ENCODE measurements at regions not wholly inside any gene's neighbourhood (a gene's known extent, or its start where the extent isn't known, plus 50 kb on each side); places are given as distances from the start of the nearest gene placed in this dataset.

DNA sequence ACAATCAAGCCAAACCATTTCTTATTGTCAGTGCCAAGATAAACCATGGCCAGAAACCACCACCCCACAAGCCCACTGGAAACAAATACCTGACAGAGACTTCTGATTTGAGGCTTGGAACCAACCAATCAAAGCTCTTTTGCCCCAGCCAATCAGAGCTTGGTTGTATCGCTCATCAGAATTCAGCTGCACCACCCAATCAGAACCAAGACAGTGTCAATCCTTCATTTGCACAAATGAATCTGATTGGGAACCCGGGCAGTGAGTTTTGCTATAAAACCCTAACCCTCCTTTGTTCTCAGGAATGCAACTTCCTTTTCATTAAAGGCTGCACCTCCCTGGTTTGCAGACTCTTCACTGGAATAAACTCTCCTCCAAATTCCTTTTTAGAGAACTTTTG lies 87.4 kb downstream of the ELAPOR2 start:
- no peak for DNase-seq (ENCODE audit: low read depth in 2 of 2)

DNA sequence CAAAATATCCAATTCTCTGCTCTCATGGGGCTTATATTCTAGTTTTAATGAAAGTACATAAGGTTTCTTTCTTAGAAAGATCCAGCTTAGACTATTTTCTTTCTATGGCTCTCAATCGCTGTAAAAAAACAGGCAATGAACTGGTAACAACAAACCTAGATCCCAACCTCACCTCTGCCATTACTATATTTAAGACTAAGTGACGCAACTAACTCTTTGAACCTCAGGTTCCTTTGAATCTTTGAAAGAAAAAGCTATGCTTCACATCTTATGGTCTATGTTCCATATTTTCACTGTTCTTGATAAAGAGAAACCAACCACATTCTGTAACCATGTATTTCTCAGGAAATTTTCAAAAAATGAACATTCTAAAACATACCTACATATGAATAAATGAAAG lies 88.5 kb downstream of the ELAPOR2 start:
- no peak for DNase-seq (ENCODE audit: low read depth in 2 of 2)

DNA sequence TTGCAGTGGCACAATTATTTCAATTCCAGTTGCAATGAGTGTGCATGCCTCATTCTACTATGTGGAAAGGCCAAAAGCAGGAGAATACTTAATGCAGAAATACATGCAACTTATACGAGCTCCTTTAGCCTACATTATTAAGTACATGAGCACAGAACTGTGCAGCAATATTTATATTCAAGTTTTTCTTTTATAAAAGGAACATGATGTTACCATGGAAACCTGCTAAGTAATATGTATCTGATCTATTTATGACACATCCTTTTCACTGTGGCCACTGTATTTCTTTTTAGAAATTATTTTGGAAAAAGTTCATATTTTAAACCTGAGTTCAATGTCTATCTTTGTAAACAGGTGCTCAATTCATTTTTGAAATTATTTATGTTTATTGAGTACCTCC lies 88.9 kb downstream of the ELAPOR2 start:
- no peak for DNase-seq (ENCODE audit: low read depth in 2 of 2)

DNA sequence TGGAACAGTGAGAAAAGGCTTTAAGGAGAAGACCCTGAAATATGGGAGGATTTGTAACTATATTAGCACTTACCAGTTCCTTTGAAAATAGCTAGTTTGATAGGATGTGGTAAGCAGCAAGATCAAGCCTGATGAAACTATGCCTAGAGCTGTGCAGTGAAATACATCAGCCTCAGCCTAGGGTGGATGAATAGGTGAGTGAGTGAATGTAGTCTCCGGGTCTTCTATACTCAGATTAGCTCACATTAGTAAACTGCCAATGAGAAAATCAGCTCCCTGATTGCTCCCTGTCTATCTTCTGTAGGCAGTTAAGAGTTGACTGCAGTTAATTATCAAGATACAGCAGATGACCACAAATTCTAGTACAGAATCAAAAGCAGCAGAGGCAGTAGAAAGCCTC lies 89.6 kb downstream of the ELAPOR2 start:
- DNase-seq (ENCODE audit: low read depth in 2 of 2): no peak

DNA sequence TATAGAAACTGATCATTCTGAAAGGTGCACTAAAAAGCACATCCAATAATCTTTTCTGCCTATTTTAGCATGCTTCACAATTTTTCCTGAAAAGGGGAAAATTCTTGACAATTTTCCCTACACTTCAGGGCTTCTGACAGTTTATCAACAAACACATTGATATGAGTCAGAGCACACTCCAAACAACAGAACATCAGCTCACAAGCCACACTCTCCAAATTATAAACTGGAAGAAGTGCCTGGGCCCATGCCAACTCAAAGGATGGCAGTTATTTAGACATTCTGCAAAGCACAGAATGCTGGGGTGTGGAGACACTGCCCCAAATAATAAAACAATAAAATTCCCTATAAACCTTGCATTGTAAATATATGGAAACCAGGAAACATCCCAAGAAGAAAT lies 90.8 kb downstream of the ELAPOR2 start:
- no peak for DNase-seq (ENCODE audit: low read depth in 2 of 2)

DNA sequence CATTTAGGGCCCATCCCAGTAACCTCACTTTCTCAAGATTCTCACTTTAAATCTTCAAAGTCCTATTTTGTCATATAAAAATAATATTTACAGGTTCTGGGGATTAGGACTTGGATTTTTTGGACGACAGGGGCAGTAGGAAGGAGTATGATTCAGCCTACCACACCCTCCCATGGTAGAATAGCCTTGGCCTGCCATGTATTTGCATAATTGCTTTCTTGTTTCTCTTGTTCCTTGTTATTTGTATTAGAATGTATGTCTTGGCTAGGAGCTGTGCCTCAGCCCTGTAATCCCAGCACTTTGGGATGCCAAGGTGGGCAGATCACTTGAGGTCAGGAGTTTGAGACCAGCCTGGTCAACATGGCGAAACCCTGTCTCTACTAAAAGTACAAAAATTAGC lies 92.5 kb downstream of the ELAPOR2 start:
- no peak for DNase-seq (ENCODE audit: low read depth in 2 of 2)

DNA sequence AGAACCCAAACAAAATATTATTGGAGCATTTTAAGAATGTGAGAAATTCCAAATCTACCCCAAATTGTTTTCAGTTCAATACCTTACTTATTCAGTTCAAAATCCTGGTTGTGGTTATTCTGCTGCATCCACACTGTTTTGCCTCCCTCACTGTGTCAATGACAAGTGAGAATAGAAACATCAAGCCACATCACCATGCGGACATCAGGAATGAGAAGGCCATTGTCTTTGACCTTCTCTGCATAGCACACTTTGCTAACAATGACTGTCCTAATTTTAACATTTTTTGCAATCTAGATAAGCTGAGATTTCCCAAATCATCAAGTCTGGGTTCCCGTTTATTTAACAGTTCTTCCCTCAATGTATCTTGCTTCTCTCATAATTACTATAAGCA lies 93.7 kb downstream of the ELAPOR2 start:
- no peak for DNase-seq (ENCODE audit: low read depth in 2 of 2)

DNA sequence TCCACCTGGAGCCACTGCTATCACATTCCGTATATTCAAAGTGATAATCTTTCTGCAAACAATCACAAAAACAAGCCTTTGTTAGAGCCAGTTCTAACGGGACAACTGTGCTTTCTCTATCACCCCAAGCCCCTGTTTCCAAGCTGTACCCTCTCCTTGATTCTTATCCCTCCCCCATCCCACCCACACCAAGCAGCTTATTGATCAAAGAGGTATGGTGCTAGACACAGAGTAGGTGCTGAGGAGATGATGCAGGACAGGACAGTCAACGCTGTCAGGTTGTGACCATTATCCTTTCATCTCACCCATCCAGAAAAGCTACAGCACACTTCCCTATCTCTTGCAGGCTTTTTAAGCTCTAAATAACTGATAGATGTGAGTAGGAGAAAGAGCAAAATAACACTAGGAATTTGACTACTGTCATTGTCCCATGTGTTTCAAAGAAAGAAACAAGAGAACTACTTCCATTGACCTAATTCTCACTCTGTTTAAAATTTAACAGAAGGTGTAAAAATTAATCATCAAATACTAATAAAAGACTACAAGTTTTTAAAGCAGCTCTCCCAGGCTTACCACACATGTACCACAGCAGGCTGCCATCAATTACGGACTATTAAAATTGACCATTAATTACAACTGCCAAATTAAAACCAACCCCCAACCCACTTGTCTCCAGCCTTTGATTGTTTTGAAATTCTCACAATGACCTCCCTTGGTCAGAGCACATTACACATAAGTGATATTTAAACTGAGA lies 94.3 kb downstream of the ELAPOR2 start:
- DNase-seq (ENCODE audit: low read depth in 2 of 2): no peak

DNA sequence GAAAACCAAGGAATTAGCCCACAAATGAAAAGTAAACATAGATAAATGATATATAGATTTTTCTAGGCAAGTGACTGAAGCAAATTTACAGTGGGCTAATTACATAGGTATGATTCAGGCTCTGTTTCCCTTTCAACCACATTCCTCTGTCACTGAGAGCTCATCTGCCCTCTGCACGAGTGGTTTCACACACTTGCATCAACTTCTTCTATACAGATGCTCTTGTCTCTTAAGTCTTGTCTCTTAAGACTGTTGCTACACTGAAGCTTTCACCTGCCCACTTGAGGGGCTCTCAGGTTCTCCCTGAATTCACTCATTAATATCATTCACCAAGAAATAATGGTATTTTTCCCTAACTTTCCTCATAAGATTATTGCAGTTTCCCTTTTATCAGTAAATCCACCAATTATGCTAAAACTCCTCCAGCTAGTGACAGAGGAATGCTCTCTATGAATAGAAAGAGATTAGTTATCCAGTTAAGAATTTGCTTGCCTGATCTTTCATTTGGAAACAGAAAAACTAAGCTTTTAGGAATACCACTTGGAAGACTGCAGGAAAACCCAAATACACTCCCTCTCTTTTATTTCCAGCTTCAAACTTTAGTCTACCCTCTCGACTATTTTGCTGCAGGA lies 95.7 kb downstream of the ELAPOR2 start:
- peak; percentile 9 to 20 for DNase-seq (ENCODE audit: low read depth in 2 of 2)

DNA sequence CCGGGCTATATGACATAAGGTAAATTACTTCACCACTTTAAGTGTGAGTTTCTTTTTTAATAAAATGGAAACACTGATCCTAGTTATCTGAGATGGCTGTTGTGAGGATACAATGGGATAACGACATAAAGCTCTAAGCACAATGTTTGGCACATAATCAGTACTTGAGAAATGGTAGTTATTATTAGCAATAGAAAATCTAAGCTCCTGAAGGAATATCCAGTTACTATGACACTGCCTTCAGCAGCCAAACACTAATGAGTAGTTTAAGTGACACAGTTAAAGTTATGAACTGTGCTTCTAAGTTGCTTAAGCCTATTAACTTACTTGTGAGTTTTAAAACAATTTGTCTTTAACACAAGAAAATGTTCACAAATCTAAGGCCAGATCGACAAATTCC lies 96.8 kb downstream of the ELAPOR2 start:
- no peak for DNase-seq (ENCODE audit: low read depth in 2 of 2)

DNA sequence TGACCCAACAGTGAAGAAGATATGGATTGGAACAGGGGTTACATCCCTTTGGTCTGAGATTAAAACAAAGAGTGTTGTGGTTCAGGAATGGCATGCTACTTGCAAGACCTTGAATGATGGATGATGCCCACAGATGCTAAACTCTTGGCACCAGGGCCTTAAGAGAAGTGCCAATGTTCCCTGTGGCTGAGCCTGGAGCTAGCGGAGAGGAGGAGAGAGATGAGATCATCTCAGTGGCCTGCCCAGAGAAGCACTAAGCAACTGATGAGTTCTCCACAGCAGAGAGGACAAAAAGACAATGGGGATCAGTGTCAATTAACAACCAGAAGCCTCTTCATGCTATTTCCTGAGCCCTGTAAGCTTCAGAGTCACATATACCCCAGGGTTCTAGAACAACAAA lies 97.8 kb downstream of the ELAPOR2 start:
- no peak for DNase-seq (ENCODE audit: low read depth in 2 of 2)

DNA sequence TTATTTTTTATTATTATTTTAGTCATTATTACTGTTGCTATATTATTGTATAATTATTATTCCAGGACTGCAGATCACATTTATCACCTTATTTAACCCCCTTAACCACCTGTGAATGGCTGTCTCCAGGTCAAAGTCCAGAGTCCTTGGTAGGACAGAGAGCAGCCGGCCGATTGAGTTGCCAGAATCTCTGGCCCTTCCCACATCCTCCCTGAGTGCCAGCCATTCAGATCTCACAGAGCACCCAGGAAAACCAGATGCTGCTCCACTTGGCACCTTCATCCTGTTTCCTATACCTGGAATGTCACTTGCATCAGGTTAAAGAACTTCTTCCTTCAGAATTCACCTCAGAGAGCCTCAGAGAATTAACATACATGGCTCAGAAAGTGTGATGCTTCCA lies 101.1 kb downstream of the ELAPOR2 start:
- no peak for DNase-seq (ENCODE audit: low read depth in 2 of 2)

DNA sequence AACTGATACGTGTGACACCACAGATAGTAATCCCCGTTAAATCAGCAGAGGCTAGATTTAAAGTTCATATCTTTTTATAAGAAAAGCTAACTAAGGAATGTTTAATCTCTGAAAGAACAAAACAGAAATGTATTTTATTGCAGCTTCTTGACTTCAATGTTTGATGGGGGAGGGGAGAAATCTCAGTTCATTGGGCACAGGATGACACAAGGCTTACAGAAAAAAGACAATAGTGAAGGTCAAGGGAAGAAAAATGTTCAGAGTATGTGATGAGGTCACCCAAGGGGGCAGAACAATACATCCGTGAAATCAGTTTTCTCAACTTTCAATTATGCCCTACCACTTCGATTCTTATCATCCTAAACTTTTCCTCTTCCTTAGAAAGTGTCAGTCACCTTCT lies 102.9 kb downstream of the ELAPOR2 start:
- DNase-seq (ENCODE audit: low read depth in 2 of 2): no peak

DNA sequence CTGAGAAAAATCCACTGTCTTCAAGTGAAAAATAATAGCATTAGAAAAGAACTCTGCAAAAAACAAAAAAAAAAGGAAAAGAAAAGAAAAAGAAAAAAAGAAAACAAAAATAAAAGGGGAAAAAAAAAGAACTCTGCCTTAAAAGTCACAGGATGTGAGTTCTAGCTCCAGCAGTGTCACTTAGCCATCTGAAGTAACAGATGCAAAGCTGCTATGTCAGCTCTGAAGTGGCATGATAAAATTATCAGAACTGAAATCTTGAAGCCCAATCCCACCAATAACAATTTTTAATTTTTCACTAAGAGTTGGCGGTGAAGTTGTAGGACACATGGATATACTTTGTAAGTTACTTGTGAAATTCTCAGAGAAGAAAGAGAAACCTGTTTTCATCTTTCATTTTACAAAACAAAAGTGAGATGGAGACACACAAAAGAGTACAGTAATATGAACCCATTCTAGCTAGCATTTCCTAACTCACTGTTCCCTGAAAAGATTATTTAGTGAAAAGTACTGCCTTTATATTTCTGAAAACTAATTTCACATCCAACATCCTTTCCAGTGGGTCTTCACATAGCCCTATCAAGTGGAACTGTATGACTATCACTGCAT lies 103.5 kb downstream of the ELAPOR2 start:
- no peak for DNase-seq (ENCODE audit: low read depth in 2 of 2)

DNA sequence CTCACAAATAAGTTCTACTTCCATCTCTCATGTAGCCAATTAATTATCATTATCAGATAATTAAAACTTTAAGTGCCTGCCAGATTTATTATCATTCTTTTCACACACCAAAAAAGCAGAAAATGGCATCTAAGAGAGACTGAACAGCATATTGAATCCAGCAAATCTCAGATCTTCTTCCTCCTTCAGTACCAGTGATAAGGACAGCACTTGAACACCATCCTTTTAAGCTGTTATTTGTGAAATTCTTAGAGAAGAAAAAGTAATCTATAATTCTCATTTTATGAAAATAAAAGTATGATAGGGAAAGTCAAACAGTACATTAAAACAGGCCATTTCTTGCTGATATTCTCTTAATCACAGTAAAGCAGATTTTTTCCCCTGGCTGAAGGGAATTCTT lies 104.5 kb downstream of the ELAPOR2 start:
- no peak for DNase-seq (ENCODE audit: low read depth in 2 of 2)

DNA sequence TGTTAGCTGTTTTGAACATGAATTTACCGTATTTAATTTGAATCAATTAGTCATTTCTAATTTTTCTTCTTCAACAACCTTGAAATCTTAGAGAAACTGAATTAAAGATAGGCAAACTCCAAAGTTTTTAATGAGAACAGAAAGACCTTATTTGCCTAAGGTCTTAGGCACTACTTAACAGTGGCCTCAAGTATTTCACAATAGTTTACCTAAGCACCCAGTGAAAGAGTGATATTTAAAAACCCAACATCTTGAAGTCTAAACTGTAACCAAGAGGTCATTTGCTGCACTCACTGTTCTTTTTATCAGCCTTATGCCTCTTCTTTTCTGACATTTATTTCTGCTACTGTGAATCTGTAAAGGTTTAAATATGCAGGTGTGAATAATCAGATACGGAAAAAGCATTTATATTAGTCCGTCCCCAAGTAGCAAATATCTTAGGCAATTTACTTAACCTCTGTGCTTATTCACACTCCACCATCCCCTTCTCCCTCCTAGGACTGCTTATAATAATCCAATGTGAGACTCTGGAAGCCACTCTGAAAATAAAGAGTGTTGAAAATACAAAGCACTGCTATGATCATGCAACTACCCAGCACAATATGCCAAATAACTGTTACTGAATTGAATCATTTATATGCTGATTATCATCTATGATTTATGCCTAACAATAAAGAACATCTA lies 105.7 kb downstream of the ELAPOR2 start:
- DNase-seq (ENCODE audit: low read depth in 2 of 2): no peak

DNA sequence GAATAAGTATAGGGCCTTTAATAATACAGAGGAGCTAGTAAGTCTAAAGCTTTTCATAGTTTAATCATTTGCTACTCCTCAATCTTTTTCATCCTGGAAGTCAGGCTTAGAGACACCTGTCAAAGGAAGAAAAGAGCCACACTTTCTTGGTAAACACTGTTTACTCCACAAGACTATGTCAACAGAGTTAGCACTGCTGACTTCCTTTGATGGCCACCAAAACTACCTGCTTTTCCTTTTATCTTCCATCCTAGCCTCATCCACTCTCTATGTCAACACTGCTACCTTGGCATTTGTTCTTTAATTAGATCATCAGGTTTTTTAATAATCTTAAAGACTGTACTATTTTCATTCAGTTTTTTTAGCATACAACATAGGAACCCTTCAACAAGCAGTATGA lies 106.2 kb downstream of the ELAPOR2 start:
- DNase-seq (ENCODE audit: low read depth in 2 of 2): no peak

DNA sequence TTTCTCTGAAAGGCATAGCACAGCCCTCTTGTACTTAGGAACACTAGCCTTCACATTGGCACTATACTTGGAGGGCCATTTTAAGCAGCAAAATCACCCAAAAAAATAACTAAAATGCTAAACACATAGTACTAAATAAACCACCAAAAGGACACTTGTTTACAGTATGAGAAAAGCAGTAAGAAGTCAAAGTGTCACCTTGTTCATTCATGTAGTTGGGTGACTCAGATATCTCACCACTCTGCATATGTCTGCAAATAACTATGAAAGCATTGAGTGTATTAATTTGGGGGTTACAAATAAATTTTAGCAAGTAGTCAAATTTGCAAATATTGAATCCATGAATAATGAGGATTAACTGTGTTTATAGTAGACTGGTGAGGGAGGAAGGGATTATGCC lies 107.6 kb downstream of the ELAPOR2 start:
- no peak for DNase-seq (ENCODE audit: low read depth in 2 of 2)

DNA sequence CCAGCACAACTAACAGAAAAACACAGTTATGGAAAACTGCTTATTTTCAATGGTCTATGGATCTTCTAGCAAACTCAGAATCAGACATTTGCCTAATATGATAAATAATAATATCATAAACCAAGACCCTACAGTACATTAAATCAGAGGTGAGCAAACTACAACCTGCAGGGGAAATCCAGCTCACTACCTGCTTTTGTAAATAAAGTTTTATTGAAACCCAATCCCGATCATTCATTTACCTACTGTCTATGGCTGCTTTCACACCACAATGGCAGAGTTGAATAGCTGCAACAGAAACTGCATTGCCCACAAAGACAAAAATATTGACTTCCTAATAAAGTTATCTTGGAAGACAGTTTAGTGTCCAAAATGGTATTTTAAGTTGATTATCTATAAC lies 108.5 kb downstream of the ELAPOR2 start:
- DNase-seq (ENCODE audit: low read depth in 2 of 2): no peak

DNA sequence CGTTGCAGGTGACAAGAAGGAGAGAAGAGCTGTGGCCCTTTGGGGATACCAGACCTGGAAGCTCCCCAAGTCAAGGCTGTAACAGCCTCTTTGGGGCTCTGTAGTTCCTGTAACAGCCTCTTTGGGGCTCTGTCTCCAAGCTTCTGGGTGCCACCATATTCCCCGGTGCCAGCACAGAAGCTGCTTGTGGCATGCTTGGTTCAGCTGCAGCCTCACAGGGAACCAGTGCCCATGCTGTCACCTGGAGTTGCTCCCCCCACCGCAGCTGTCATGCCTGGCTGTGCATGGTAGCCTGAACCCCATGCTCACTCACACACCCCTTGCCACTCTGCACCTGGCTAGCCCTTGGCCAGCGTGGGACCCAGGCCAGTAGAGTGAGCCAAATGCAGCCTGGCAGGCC lies 109.1 kb downstream of the ELAPOR2 start:
- DNase-seq (ENCODE audit: low read depth in 2 of 2): no peak

DNA sequence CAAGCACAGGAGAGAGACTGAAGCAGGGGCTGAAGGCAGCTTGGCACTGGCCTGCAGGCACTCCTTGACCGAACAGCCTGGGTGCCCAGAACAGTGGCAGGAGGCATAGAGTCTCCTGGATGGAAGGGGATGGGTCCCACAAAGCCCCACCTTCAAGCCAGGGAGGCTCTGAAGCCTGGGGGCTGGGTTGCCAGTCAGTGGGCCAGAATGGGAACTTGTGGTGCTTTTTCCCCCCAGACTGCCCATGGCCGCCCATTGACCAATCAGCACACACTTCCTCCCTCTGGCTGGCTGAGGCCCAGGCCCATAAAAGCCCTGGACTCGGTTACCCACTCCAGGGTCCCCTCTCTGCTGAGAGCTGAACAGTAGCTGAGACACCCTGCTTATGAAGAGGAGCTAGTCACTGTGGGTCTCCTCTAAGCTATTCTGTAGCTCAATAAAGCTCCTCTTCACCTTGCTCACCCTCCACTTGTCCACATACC lies 109.6 kb downstream of the ELAPOR2 start:
- DNase-seq (ENCODE audit: low read depth in 2 of 2): no peak

DNA sequence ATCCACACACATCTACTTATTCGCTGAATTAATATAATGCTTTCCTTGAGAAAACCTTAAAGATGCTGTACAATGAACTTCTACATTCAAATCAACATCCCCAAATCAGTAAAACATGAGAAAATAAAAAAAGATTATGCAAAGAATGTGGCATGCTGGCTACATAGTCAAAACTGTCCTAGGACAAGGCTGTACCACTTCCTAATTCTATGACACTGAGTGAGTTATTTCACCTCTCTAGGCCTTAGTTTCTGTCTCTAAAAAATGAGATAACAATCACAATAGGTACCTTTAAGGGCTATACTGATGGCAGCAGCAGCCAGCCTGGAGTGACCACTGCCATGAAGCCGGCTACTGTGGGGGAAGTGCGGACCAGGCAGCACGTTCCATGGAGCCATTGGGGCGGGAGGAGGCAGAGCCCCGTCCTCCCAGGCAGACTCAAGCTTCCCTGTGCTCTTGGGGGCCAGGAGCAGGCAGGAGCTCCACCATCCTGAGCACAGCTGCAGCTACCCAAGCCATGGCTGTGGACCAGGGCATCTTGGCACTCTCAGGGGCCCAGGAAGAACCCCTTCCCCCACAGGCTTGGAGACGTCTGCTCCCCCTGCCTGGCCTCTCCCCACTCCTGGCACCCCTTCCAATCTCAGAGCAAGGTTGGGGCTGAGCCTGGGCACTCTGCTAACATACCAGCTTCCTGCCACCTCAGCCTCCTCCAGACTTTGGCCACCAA lies 110.2 kb downstream of the ELAPOR2 start:
- no peak for DNase-seq (ENCODE audit: low read depth in 2 of 2)

All from fibroblast of skin of left biceps (primary cell).